ENCODE measurements at regions not wholly inside any gene's neighbourhood (a gene's known extent, or its start where the extent isn't known, plus 50 kb on each side); places are given as distances from the start of the nearest gene placed in this dataset.

DNA sequence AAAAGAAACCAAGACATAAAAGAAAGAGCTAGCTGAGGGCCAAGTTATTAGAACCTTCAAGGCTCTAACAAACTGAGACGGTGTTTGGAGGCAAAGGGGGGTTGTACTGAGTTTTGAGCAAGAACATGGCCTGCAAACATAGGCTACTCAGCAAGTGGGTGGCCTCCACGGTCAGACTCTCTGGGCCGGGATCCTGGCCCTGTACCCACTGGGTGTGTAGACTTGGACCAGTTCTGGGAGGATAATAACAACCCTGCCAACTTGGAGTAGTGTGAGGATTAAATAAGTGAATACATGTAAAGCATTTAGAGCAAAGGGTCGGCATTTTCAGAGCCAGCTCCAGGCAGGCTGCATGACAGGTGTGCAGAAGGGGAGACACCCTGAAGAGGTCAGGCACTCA lies 56.1 kb upstream of the TNFRSF19 start:
- Histone ChIP-seq H3K79me2 (ENCODE audit: insufficient read depth, low read length) (no peaks in the 10 kb centered on the region), H3K36me3 (ENCODE audit: insufficient read depth, low read length) (no peaks in the 10 kb centered on the region), H4K20me1 (ENCODE audit: insufficient read depth, low read length) (no peaks in the 10 kb centered on the region), H3K9me3 (ENCODE audit: insufficient read depth, low read depth, low read length) (no peaks in the 10 kb centered on the region), H3K27me3 (ENCODE audit: insufficient read depth, low read length) (no peaks in the 10 kb centered on the region), H3K4me3 (ENCODE audit: insufficient read depth, low read depth, low read length) (no peak overlapping the region), H3K27ac (ENCODE audit: low read depth, low read length) (no peak overlapping the region), H3K4me2 (ENCODE audit: low read length) (no peak overlapping the region), H2AFZ (ENCODE audit: low read depth, low read length) (no peak overlapping the region), H3K9ac (ENCODE audit: low read length) (no peak overlapping the region), H3K4me1 (ENCODE audit: insufficient read depth, low read length) (peaks cover 19% of the 10 kb centered on the region)
- no peak for DNase-seq (ENCODE audit: low read depth)
- H3K36me3 Mint-ChIP-seq (ENCODE audit: low read depth, unreplicated experiment), result no peaks in the 10 kb centered on the region
- FAIRE-seq, result no peak
- H3K27ac Mint-ChIP-seq (ENCODE audit: unreplicated experiment), result no peak overlapping the region
- H3K4me3 Mint-ChIP-seq (ENCODE audit: unreplicated experiment), result no peak overlapping the region
- no peak for TF ChIP-seq EZH2 (IDR thresholded peaks at IDR 0.05; ENCODE audit: insufficient read depth, low read length)
- TF ChIP-seq, protein P1, sequence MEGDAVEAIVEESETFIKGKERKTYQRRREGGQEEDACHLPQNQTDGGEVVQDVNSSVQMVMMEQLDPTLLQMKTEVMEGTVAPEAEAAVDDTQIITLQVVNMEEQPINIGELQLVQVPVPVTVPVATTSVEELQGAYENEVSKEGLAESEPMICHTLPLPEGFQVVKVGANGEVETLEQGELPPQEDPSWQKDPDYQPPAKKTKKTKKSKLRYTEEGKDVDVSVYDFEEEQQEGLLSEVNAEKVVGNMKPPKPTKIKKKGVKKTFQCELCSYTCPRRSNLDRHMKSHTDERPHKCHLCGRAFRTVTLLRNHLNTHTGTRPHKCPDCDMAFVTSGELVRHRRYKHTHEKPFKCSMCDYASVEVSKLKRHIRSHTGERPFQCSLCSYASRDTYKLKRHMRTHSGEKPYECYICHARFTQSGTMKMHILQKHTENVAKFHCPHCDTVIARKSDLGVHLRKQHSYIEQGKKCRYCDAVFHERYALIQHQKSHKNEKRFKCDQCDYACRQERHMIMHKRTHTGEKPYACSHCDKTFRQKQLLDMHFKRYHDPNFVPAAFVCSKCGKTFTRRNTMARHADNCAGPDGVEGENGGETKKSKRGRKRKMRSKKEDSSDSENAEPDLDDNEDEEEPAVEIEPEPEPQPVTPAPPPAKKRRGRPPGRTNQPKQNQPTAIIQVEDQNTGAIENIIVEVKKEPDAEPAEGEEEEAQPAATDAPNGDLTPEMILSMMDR (IDR thresholded peaks at IDR 0.05; ENCODE audit: insufficient read depth, low read depth, low read length), result no peak
- H3K9me3 Mint-ChIP-seq (ENCODE audit: unreplicated experiment), result peaks cover 2% of the 10 kb centered on the region
- H3K4me1 Mint-ChIP-seq (ENCODE audit: low read depth, unreplicated experiment), result peaks cover 33% of the 10 kb centered on the region
- H3K27me3 Mint-ChIP-seq (ENCODE audit: low read depth, unreplicated experiment), result peaks cover 2% of the 10 kb centered on the region

DNA sequence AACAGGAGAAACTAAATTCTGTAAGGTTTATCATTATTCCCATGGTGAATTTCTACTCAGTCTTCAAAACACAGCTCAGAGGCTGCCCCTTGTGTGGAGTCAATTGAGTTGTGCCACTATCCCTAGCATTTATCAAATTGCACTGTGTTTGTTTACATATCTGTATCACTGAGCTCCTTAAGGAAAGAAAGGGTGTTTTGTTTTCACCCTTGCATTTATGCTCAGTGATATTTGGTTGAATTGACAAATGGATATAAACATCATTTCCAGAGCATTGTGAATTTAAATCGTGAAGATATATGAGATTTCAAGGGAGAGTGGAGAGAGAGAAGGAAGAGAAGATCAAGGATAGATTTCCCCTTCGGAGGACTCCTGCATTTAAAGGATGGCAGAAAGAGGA lies 55.1 kb upstream of the TNFRSF19 start:
- Histone ChIP-seq H3K27ac (ENCODE audit: low read depth, low read length) (no peak overlapping the region), H3K4me2 (ENCODE audit: low read length) (no peak overlapping the region), H3K4me3 (ENCODE audit: insufficient read depth, low read depth, low read length) (no peak overlapping the region), H3K36me3 (ENCODE audit: insufficient read depth, low read length) (no peaks in the 10 kb centered on the region), H3K27me3 (ENCODE audit: insufficient read depth, low read length) (no peaks in the 10 kb centered on the region), H3K9me3 (ENCODE audit: insufficient read depth, low read depth, low read length) (no peaks in the 10 kb centered on the region), H4K20me1 (ENCODE audit: insufficient read depth, low read length) (no peaks in the 10 kb centered on the region), H3K79me2 (ENCODE audit: insufficient read depth, low read length) (no peaks in the 10 kb centered on the region), H3K9ac (ENCODE audit: low read length) (no peak overlapping the region), H3K4me1 (ENCODE audit: insufficient read depth, low read length) (peaks cover 13% of the 10 kb centered on the region), H2AFZ (ENCODE audit: low read depth, low read length) (no peak overlapping the region)
- Mint-ChIP-seq H3K4me1 (ENCODE audit: low read depth, unreplicated experiment) (peaks cover 29% of the 10 kb centered on the region), H3K9me3 (ENCODE audit: unreplicated experiment) (peaks cover 2% of the 10 kb centered on the region), H3K27me3 (ENCODE audit: low read depth, unreplicated experiment) (peaks cover 2% of the 10 kb centered on the region), H3K36me3 (ENCODE audit: low read depth, unreplicated experiment) (no peaks in the 10 kb centered on the region), H3K4me3 (ENCODE audit: unreplicated experiment) (no peak overlapping the region), H3K27ac (ENCODE audit: unreplicated experiment) (no peak overlapping the region)
- TF ChIP-seq, protein P1 (IDR thresholded peaks at IDR 0.05; ENCODE audit: insufficient read depth, low read depth, low read length), result no peak
- no peak for TF ChIP-seq EZH2 (IDR thresholded peaks at IDR 0.05; ENCODE audit: insufficient read depth, low read length)
- DNase-seq (ENCODE audit: low read depth), result no peak
- no peak for FAIRE-seq

DNA sequence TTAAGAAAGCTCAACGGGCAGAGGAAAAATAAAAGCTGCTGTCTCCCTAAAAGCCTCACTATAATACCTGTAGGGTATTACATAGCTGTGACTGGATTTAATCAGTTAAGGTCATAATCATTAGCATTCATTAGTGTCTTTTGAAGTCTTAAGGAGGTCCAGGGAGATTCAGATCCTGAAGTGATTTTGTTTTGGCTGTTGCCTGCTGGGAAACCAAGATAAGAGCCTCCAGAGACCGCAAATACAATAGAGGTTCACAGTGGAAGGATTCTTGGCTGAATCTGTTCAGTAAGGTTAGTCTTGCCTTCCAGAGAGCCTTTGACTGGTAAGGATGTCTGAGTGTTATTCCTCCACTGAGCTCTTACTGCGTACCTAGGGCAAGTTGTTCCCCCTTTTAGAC lies 54.0 kb upstream of the TNFRSF19 start:
- Histone ChIP-seq H3K36me3 (ENCODE audit: insufficient read depth, low read length) (no peaks in the 10 kb centered on the region), H3K4me2 (ENCODE audit: low read length) (no peak overlapping the region), H4K20me1 (ENCODE audit: insufficient read depth, low read length) (no peaks in the 10 kb centered on the region), H2AFZ (ENCODE audit: low read depth, low read length) (no peak overlapping the region), H3K9me3 (ENCODE audit: insufficient read depth, low read depth, low read length) (no peaks in the 10 kb centered on the region), H3K9ac (ENCODE audit: low read length) (no peak overlapping the region), H3K27ac (ENCODE audit: low read depth, low read length) (no peak overlapping the region), H3K4me3 (ENCODE audit: insufficient read depth, low read depth, low read length) (no peak overlapping the region), H3K4me1 (ENCODE audit: insufficient read depth, low read length) (peaks cover 4% of the 10 kb centered on the region), H3K79me2 (ENCODE audit: insufficient read depth, low read length) (no peaks in the 10 kb centered on the region), H3K27me3 (ENCODE audit: insufficient read depth, low read length) (no peaks in the 10 kb centered on the region)
- FAIRE-seq (no peak), DNase-seq (ENCODE audit: low read depth) (peak; percentile 72)
- Mint-ChIP-seq H3K4me3 (ENCODE audit: unreplicated experiment) (no peak overlapping the region), H3K27me3 (ENCODE audit: low read depth, unreplicated experiment) (peaks cover 2% of the 10 kb centered on the region), H3K9me3 (ENCODE audit: unreplicated experiment) (peaks cover 2% of the 10 kb centered on the region), H3K27ac (ENCODE audit: unreplicated experiment) (no peak overlapping the region), H3K36me3 (ENCODE audit: low read depth, unreplicated experiment) (no peaks in the 10 kb centered on the region), H3K4me1 (ENCODE audit: low read depth, unreplicated experiment) (peaks cover 19% of the 10 kb centered on the region)
- TF ChIP-seq EZH2 (IDR thresholded peaks at IDR 0.05; ENCODE audit: insufficient read depth, low read length), result no peak
- TF ChIP-seq, protein P1 (IDR thresholded peaks at IDR 0.05; ENCODE audit: insufficient read depth, low read depth, low read length), result no peak
